Neural cell (in vitro differentiated cells): ENCODE measurements at regions not wholly inside any gene's neighbourhood (a gene's known extent, or its start where the extent isn't known, plus 50 kb on each side); places are given as distances from the start of the nearest gene placed in this dataset.

Source experiments
- H2AFZ ChIP-seq: fragments of 200-600, 300-800 bp; sonication (generic), shearing (Covaris generic); 2 replicates; pipeline ENCODE4 v1.6.0; 2014; ENCODE audit warnings: low read depth, mild to moderate bottlenecking, antibody characterized with exemption, low read length, moderate library complexity
- H3F3A ChIP-seq: fragments of 200-600 bp; shearing (Covaris generic); 2 replicates; pipeline ENCODE4 v1.6.1; 2016; ENCODE audit warnings: mild to moderate bottlenecking, moderate library complexity, mixed read lengths, antibody characterized with exemption, low read length; ENCODE audit not compliant: insufficient read depth, poor library complexity, severe bottlenecking
- H3K27ac ChIP-seq: fragments of 200-600, 300-800 bp; sonication (generic), shearing (Covaris generic); 2 replicates; pipeline ENCODE4 v1.5.1; 2014; ENCODE audit warnings: mild to moderate bottlenecking, low read length, moderate library complexity
- H3K27me3 ChIP-seq: fragments of 300-800, 200-600 bp; sonication (generic), shearing (Covaris generic); 2 replicates; pipeline ENCODE4 v1.6.0; 2014; ENCODE audit warnings: mild to moderate bottlenecking, low read depth, low read length, moderate library complexity; ENCODE audit not compliant: insufficient read depth
- H3K36me3 ChIP-seq: fragments of 300-800, 200-600 bp; sonication (generic), shearing (Covaris generic); 2 replicates; pipeline ENCODE4 v1.5.1; 2014; ENCODE audit warnings: mild to moderate bottlenecking, antibody characterized with exemption, low read length, moderate library complexity; ENCODE audit not compliant: insufficient read depth
- H3K4me2 ChIP-seq: fragments of 300-800, 200-600 bp; sonication (generic), shearing (Covaris generic); 2 replicates; pipeline ENCODE4 v1.6.0; 2014; ENCODE audit warnings: mild to moderate bottlenecking, low read length
- H3K4me3 ChIP-seq: fragments of 300-800, 200-600 bp; sonication (generic), shearing (Covaris generic); 2 replicates; pipeline ENCODE4 v1.5.1; 2014; ENCODE audit warnings: mild to moderate bottlenecking, low read length, moderate library complexity
- H3K79me2 ChIP-seq: fragments of 200-600 bp; shearing (Covaris generic); replicated peaks from 2 replicates; pipeline ENCODE4 v1.6.0; 2014; ENCODE audit warnings: mild to moderate bottlenecking, low read length, moderate library complexity; ENCODE audit not compliant: insufficient read depth
- H3K9ac ChIP-seq: fragments of 300-800, 200-600 bp; sonication (generic), shearing (Covaris generic); 2 replicates; pipeline ENCODE4 v1.6.1; 2016; ENCODE audit warnings: mild to moderate bottlenecking, low read length, mixed read lengths
- H3K9me2 ChIP-seq: fragments of 200-600 bp; shearing (Covaris generic); 2 replicates; pipeline ENCODE4 v1.6.1; 2016; ENCODE audit warnings: mild to moderate bottlenecking, low read length, mixed read lengths; ENCODE audit not compliant: insufficient read depth
- H3K9me3 ChIP-seq: fragments of 200-600, 300-800 bp; sonication (generic), shearing (Covaris generic); 2 replicates; pipeline ENCODE4 v1.6.1; 2016; ENCODE audit warnings: mild to moderate bottlenecking, mixed run types, low read length, moderate library complexity, mixed read lengths
- H4K20me1 ChIP-seq: fragments of 200-600 bp; shearing (Covaris generic); 2 replicates; pipeline ENCODE4 v1.6.1; 2016; ENCODE audit warnings: mild to moderate bottlenecking, mixed run types; ENCODE audit not compliant: insufficient read depth
- EP300 ChIP-seq: fragments of 450-650 bp; conservative IDR thresholded peaks from 2 replicates; pipeline ENCODE4 v1.6.1; 2014; ENCODE audit warnings: antibody characterized with exemption, mild to moderate bottlenecking, moderate library complexity; ENCODE audit not compliant: poor library complexity, severe bottlenecking
- EZH2 ChIP-seq: fragments of 200-600, 300-800 bp; shearing (Covaris generic), sonication (generic); IDR thresholded peaks from 2 replicates; pipeline ENCODE4 v1.6.1; 2014; ENCODE audit warnings: antibody characterized with exemption, low read length, borderline replicate concordance, mild to moderate bottlenecking; ENCODE audit not compliant: insufficient read depth, poor library complexity, severe bottlenecking
- MXI1 ChIP-seq: fragments of 450-650 bp; conservative IDR thresholded peaks from 2 replicates; pipeline ENCODE4 v1.6.1; 2014; ENCODE audit warnings: antibody characterized with exemption, mild to moderate bottlenecking; ENCODE audit not compliant: poor library complexity, severe bottlenecking
- POLR2AphosphoS5 ChIP-seq: IDR thresholded peaks from 2 replicates; pipeline ENCODE4 v1.6.1; 2012
- RAD21 ChIP-seq: fragments of 450-650 bp; conservative IDR thresholded peaks from 2 replicates; pipeline ENCODE4 v1.6.1; 2014; ENCODE audit warnings: antibody characterized with exemption, mild to moderate bottlenecking, moderate library complexity
- SMC3 ChIP-seq: fragments of 450-650 bp; conservative IDR thresholded peaks from 2 replicates; pipeline ENCODE4 v1.6.1; 2014; ENCODE audit warnings: antibody characterized with exemption, mild to moderate bottlenecking, moderate library complexity; ENCODE audit not compliant: poor library complexity
- TAF1 ChIP-seq: IDR thresholded peaks from 2 replicates; pipeline ENCODE4 v1.6.1; 2012; ENCODE audit warnings: low read depth
- TF ChIP-seq, protein P1 (sequence below): IDR thresholded peaks from 2 replicates; pipeline ENCODE4 v1.6.1; 2012; ENCODE audit warnings: borderline replicate concordance
- TF ChIP-seq, protein P2 (sequence below): fragments of 450-650 bp; IDR thresholded peaks from 2 replicates; pipeline ENCODE4 v1.5.1; 2014; ENCODE audit warnings: antibody characterized with exemption, mild to moderate bottlenecking, moderate library complexity; ENCODE audit not compliant: poor library complexity, severe bottlenecking

DNA sequence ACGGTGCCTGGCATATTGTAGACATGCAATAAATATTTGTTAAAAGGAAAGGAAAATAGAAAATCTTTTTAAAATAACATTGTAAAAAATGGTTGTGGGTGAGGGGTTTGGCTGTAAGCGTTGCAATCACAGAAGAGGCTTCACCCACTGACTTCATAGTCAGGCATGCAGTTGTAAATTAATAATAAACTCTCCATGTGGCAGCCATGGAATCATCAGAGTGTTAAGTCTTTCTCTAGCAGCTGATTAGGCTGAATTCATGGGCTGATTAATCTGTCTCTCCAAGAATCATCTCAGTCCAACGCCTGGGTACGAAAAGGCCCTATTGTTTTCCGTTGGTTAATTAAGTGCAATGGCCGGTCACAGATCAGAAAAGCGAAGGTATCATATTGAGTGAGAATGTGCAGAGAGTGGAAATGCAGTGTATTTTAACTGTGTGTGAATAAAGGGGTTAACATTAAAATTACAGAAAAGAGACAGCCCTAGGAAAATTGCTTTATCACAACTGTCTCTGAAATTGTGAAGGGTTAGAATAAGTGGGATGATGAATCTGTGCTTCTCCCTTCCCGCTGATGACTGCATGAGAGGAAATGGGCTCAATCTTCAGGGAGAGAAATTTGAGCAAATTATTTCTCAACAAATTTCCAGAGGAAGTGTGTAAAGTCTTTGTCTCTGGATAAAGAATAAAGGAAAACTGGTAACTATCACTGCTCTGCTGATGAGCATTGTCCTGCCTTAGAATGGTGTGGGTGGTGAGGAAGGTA is 269.0 kb downstream of the FAM76B start:
- H2AFZ ChIP-seq = no peak overlapping the region

DNA sequence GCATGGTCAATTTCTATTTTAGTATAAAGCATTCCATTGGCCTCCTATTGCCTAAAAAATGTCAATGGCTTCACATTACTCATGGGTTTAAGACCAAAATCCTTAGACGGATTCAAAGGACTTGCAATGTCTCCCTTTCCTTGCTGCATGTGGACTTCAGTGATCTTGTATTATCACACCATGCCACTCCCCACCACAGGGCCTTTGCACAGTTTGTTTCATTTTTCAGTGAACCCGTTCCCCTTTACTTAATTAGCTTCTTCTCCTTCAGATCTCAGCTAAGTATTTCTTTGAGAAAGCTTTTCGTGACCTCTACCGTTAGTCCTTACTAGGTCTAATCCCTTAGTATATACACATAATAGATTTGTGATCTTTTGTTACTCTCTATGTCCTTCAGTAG is 269.7 kb downstream of the FAM76B start:
- Histone ChIP-seq H3K9ac (no peak overlapping the region), H3K4me3 (no peak overlapping the region), H2AFZ (no peak overlapping the region), H3K27ac (no peak overlapping the region), H3K4me2 (no peak overlapping the region), H3F3A (no peaks in the 10 kb centered on the region), H4K20me1 (no peaks in the 10 kb centered on the region), H3K9me3 (no peaks in the 10 kb centered on the region), H3K9me2 (no peaks in the 10 kb centered on the region), H3K79me2 (no peaks in the 10 kb centered on the region), H3K36me3 (no peaks in the 10 kb centered on the region), H3K27me3 (no peaks in the 10 kb centered on the region)
- TF ChIP-seq, protein P1, sequence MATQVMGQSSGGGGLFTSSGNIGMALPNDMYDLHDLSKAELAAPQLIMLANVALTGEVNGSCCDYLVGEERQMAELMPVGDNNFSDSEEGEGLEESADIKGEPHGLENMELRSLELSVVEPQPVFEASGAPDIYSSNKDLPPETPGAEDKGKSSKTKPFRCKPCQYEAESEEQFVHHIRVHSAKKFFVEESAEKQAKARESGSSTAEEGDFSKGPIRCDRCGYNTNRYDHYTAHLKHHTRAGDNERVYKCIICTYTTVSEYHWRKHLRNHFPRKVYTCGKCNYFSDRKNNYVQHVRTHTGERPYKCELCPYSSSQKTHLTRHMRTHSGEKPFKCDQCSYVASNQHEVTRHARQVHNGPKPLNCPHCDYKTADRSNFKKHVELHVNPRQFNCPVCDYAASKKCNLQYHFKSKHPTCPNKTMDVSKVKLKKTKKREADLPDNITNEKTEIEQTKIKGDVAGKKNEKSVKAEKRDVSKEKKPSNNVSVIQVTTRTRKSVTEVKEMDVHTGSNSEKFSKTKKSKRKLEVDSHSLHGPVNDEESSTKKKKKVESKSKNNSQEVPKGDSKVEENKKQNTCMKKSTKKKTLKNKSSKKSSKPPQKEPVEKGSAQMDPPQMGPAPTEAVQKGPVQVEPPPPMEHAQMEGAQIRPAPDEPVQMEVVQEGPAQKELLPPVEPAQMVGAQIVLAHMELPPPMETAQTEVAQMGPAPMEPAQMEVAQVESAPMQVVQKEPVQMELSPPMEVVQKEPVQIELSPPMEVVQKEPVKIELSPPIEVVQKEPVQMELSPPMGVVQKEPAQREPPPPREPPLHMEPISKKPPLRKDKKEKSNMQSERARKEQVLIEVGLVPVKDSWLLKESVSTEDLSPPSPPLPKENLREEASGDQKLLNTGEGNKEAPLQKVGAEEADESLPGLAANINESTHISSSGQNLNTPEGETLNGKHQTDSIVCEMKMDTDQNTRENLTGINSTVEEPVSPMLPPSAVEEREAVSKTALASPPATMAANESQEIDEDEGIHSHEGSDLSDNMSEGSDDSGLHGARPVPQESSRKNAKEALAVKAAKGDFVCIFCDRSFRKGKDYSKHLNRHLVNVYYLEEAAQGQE = no peak
- TF ChIP-seq SMC3 (no peak), RAD21 (no peak)

More for the DNA sequence above, 269.0 kb downstream of the FAM76B start:
- no peak overlapping the region for H3K4me2 ChIP-seq
- no peaks in the 10 kb centered on the region for H3K9me2 ChIP-seq
- no peak for TF ChIP-seq MXI1
- TF ChIP-seq, protein P1 = no peak
- TF ChIP-seq POLR2AphosphoS5 = no peak
- no peak for TF ChIP-seq RAD21
- TF ChIP-seq TAF1 = no peak
- TF ChIP-seq SMC3 = no peak
- TF ChIP-seq EP300 = no peak
- no peak for TF ChIP-seq EZH2
- TF ChIP-seq, protein P2, sequence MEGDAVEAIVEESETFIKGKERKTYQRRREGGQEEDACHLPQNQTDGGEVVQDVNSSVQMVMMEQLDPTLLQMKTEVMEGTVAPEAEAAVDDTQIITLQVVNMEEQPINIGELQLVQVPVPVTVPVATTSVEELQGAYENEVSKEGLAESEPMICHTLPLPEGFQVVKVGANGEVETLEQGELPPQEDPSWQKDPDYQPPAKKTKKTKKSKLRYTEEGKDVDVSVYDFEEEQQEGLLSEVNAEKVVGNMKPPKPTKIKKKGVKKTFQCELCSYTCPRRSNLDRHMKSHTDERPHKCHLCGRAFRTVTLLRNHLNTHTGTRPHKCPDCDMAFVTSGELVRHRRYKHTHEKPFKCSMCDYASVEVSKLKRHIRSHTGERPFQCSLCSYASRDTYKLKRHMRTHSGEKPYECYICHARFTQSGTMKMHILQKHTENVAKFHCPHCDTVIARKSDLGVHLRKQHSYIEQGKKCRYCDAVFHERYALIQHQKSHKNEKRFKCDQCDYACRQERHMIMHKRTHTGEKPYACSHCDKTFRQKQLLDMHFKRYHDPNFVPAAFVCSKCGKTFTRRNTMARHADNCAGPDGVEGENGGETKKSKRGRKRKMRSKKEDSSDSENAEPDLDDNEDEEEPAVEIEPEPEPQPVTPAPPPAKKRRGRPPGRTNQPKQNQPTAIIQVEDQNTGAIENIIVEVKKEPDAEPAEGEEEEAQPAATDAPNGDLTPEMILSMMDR = no peak
- H3K79me2 ChIP-seq = no peaks in the 10 kb centered on the region
- H3K27ac ChIP-seq = no peak overlapping the region
- no peaks in the 10 kb centered on the region for H4K20me1 ChIP-seq
- H3K4me3 ChIP-seq = no peak overlapping the region
- no peaks in the 10 kb centered on the region for H3K36me3 ChIP-seq
- no peaks in the 10 kb centered on the region for H3K27me3 ChIP-seq
- no peaks in the 10 kb centered on the region for H3K9me3 ChIP-seq
- no peak overlapping the region for H3K9ac ChIP-seq
- no peaks in the 10 kb centered on the region for H3F3A ChIP-seq
